H1 (cell line): ENCODE measurements at regions not wholly inside any gene's neighbourhood (a gene's known extent, or its start where the extent isn't known, plus 50 kb on each side); places are given as distances from the start of the nearest gene placed in this dataset.

Experiments
- CTCF ChIA-PET: fragments of 300-600 bp; sonication (Branson Sonifier 250); formaldehyde crosslinking; loops from one replicate; lab custom pipeline; 2021; ENCODE audit not compliant: partially characterized antibody; lab: Charles Lee
- POLR2A ChIA-PET: fragments of 300-600 bp; sonication (Branson Sonifier 250); formaldehyde crosslinking; loops from one replicate; lab custom pipeline; 2021; ENCODE audit warnings: inconsistent platforms; ENCODE audit not compliant: partially characterized antibody; lab: Charles Lee
- DNase-seq, 2 experiments: peaks; one replicate each; pipeline versions ENCODE4 v3.0.0 to v3.0.0-alpha.2; 2010 to 2022; ENCODE audit warnings: low spot score in 2 of 2, low read depth in 1 of 2, mixed read lengths in 1 of 2
- FAIRE-seq: peaks from 2 replicates; lab custom pipeline; 2011; peaks lifted over from hg19 to GRCh38; lab: Jason Lieb, UNC
- H2AFZ ChIP-seq: 2 replicates; pipeline ENCODE4 v1.8.1; 2012; ENCODE audit warnings: low read length, inconsistent platforms
- H2AK5ac ChIP-seq: 2 replicates; pipeline ENCODE4 v1.6.1; 2013; ENCODE audit warnings: low read depth, low read length
- H2BK120ac ChIP-seq: replicated peaks from 2 replicates; pipeline ENCODE3; 2013; ENCODE audit warnings: low read depth, low read length, inconsistent platforms
- H2BK12ac ChIP-seq: 2 replicates; pipeline ENCODE4 v1.6.1; 2013; ENCODE audit warnings: low read depth, low read length
- H2BK15ac ChIP-seq: 2 replicates; pipeline ENCODE4 v1.6.1; 2013; ENCODE audit warnings: low read length
- H2BK20ac ChIP-seq: 2 replicates; pipeline ENCODE4 v1.6.1; 2013; ENCODE audit warnings: low read length
- H2BK5ac ChIP-seq: 2 replicates; pipeline ENCODE4 v1.6.1; 2013; ENCODE audit warnings: low read depth, low read length
- H3K14ac ChIP-seq: 2 replicates; pipeline ENCODE4 v1.6.1; 2013; ENCODE audit warnings: inconsistent platforms; ENCODE audit not compliant: insufficient read length
- H3K18ac ChIP-seq: 2 replicates; pipeline ENCODE4 v1.6.1; 2013; ENCODE audit warnings: low read length; ENCODE audit errors: extremely low read depth
- H3K23ac ChIP-seq: 2 replicates; pipeline ENCODE4 v1.6.1; 2013; ENCODE audit warnings: inconsistent platforms; ENCODE audit not compliant: insufficient read length
- H3K23me2 ChIP-seq: 2 replicates; pipeline ENCODE4 v1.6.1; 2013; ENCODE audit warnings: low read depth, low read length
- H3K27ac ChIP-seq: 2 replicates; pipeline ENCODE4 v1.6.1; 2011; ENCODE audit warnings: low read depth, low read length, inconsistent platforms
- H3K27me3 ChIP-seq, 4 experiments: replicated peaks in 1 of 4; 1 replicate in 1 of 4; 2 replicates in 3 of 4; pipeline versions ENCODE4 v1.6.1 to v1.8.1; 2011 to 2013; ENCODE audit warnings: low read length in 3 of 4, mild to moderate bottlenecking in 3 of 4, inconsistent platforms in 2 of 4, mixed read lengths in 2 of 4, moderate library complexity in 1 of 4; ENCODE audit not compliant: control insufficient read depth in 3 of 4, insufficient read depth in 3 of 4; ENCODE audit errors: extremely low read depth in 1 of 4
- H3K36me3 ChIP-seq, 4 experiments: 2 replicates each; pipeline versions ENCODE4 v1.6.1 to v1.8.1; 2011 to 2013; ENCODE audit warnings: mild to moderate bottlenecking in 4 of 4, low read length in 3 of 4, moderate library complexity in 2 of 4, control low read depth in 1 of 4, inconsistent platforms in 1 of 4; ENCODE audit not compliant: insufficient read depth in 4 of 4, control insufficient read depth in 2 of 4
- H3K4ac ChIP-seq: replicated peaks from 2 replicates; pipeline ENCODE3; 2013; ENCODE audit warnings: low read length, low read depth, mixed read lengths, inconsistent platforms; ENCODE audit not compliant: insufficient read length
- H3K4me1 ChIP-seq, 4 experiments: replicated peaks in 1 of 4; 1 replicate in 1 of 4; 2 replicates in 3 of 4; pipeline versions ENCODE4 v1.6.1 to v1.8.1; 2011 to 2013; ENCODE audit warnings: low read length in 3 of 4, inconsistent platforms in 2 of 4, mixed read lengths in 1 of 4; ENCODE audit not compliant: insufficient read depth in 4 of 4, control insufficient read depth in 3 of 4
- H3K4me2 ChIP-seq, 2 experiments: 2 replicates each; pipeline versions ENCODE4 v1.6.1 to v1.8.1; 2011 to 2013; ENCODE audit warnings: low read depth in 2 of 2, low read length in 2 of 2, control low read depth in 1 of 2, inconsistent platforms in 1 of 2, mild to moderate bottlenecking in 1 of 2; ENCODE audit not compliant: insufficient read depth in 1 of 2
- H3K4me3 ChIP-seq, 4 experiments: fragments of 200-600, 300-600 bp in 1 of 4; sonication (generic), shearing (Covaris generic), sonication (Bioruptor Twin) in 1 of 4; 2 replicates each; pipeline versions ENCODE4 v1.5.1 to v1.8.1; 2011 to 2016; ENCODE audit warnings: low read length in 4 of 4, low read depth in 3 of 4, control low read depth in 2 of 4, inconsistent platforms in 2 of 4, mild to moderate bottlenecking in 2 of 4, mixed read lengths in 1 of 4, moderate library complexity in 1 of 4; ENCODE audit not compliant: insufficient read depth in 2 of 4; ENCODE audit errors: extremely low read depth in 1 of 4
- H3K56ac ChIP-seq: replicated peaks from 2 replicates; pipeline ENCODE3; 2013; ENCODE audit warnings: low read depth, mild to moderate bottlenecking, mixed read lengths, low read length, inconsistent platforms; ENCODE audit not compliant: insufficient read length
- H3K79me1 ChIP-seq: 2 replicates; pipeline ENCODE4 v1.6.1; 2013; ENCODE audit warnings: low read depth, low read length, control low read depth
- H3K79me2 ChIP-seq, 2 experiments: 2 replicates each; pipeline versions ENCODE4 v1.6.1 to v1.8.1; 2012 to 2013; ENCODE audit warnings: low read length in 2 of 2, mild to moderate bottlenecking in 2 of 2, inconsistent platforms in 1 of 2; ENCODE audit not compliant: insufficient read depth in 2 of 2, control insufficient read depth in 1 of 2
- H3K9ac ChIP-seq, 4 experiments: replicated peaks in 1 of 4; 1 replicate in 1 of 4; 2 replicates in 3 of 4; pipeline versions ENCODE4 v1.6.1 to v1.8.1; 2011 to 2013; ENCODE audit warnings: low read depth in 3 of 4, low read length in 3 of 4, control low read depth in 2 of 4, mild to moderate bottlenecking in 2 of 4, moderate library complexity in 2 of 4, inconsistent platforms in 1 of 4; ENCODE audit errors: extremely low read depth in 1 of 4
- H3K9me3 ChIP-seq, 2 experiments: 2 replicates each; pipeline versions ENCODE4 v1.6.1 to v1.8.1; 2012 to 2013; ENCODE audit warnings: mild to moderate bottlenecking in 2 of 2, moderate library complexity in 2 of 2, control low read depth in 1 of 2, inconsistent platforms in 1 of 2, low read depth in 1 of 2, low read length in 1 of 2, mixed read lengths in 1 of 2; ENCODE audit not compliant: insufficient read depth in 2 of 2
- H4K20me1 ChIP-seq, 2 experiments: replicated peaks in 1 of 2; 2 replicates each; pipeline versions ENCODE3 to v1.8.1; 2011 to 2013; ENCODE audit warnings: inconsistent platforms in 2 of 2, low read length in 2 of 2, mild to moderate bottlenecking in 1 of 2; ENCODE audit not compliant: insufficient read depth in 2 of 2, control insufficient read depth in 1 of 2
- H4K5ac ChIP-seq: 2 replicates; pipeline ENCODE4 v1.6.1; 2013; ENCODE audit warnings: low read length, low read depth, mixed read lengths, inconsistent platforms; ENCODE audit not compliant: insufficient read length
- H4K8ac ChIP-seq: 2 replicates; pipeline ENCODE4 v1.8.0; 2013; ENCODE audit warnings: mild to moderate bottlenecking, moderate library complexity, low read length, inconsistent platforms; ENCODE audit not compliant: insufficient read depth; ENCODE audit errors: extremely low read depth
- H4K91ac ChIP-seq: replicated peaks from 2 replicates; pipeline ENCODE3; 2013; ENCODE audit warnings: low read length, mixed read lengths, inconsistent platforms; ENCODE audit not compliant: insufficient read length
- BRCA1 ChIP-seq: IDR thresholded peaks from 2 replicates; pipeline ENCODE4 v1.6.1; 2012; ENCODE audit warnings: low read depth, low read length, improper control_type of control experiment
- CTBP2 ChIP-seq: IDR thresholded peaks from 2 replicates; pipeline ENCODE4 v1.7.0; 2011; ENCODE audit warnings: borderline replicate concordance, mild to moderate bottlenecking, moderate library complexity, mixed read lengths, low read length; ENCODE audit not compliant: insufficient read depth, insufficient read length
- EGR1 ChIP-seq: IDR thresholded peaks from 2 replicates; pipeline ENCODE4 v1.6.1; 2011; ENCODE audit warnings: low read depth, low read length, borderline replicate concordance
- EP300 ChIP-seq, 2 experiments: IDR thresholded peaks; 1 replicate in 1 of 2; 2 replicates in 1 of 2; pipeline ENCODE4 v1.6.1; 2011 to 2012; ENCODE audit warnings: low read depth in 2 of 2, low read length in 2 of 2, mild to moderate bottlenecking in 2 of 2, borderline replicate concordance in 1 of 2, inconsistent platforms in 1 of 2, moderate library complexity in 1 of 2
- NRF1 ChIP-seq: IDR thresholded peaks from 2 replicates; pipeline ENCODE4 v1.6.1; 2011; ENCODE audit warnings: mild to moderate bottlenecking, low read depth, low read length, improper control_type of control experiment
- TCF12 ChIP-seq: IDR thresholded peaks from 2 replicates; pipeline ENCODE4 v1.6.1; 2011; ENCODE audit warnings: low read depth, mild to moderate bottlenecking, low read length
- ZNF274 ChIP-seq: IDR thresholded peaks from 2 replicates; pipeline ENCODE4 v1.7.0; 2012; ENCODE audit warnings: low read length, borderline replicate concordance; ENCODE audit errors: extremely low read depth
- WGBS, 2 experiments: shearing (Covaris generic) in 1 of 2; methylation state at CpG; one replicate each; pipeline versions ENCODE4 v1.1.6 to v1.1.7; 2013 to 2015; ENCODE audit warnings: low lambda C conversion rate in 2 of 2, mixed read lengths in 2 of 2, inconsistent platforms in 1 of 2, low coverage in 1 of 2, missing lambda C conversion rate in 1 of 2; ENCODE audit not compliant: insufficient replicate concordance in 2 of 2, insufficient coverage in 1 of 2, insufficient read length in 1 of 2; ENCODE audit errors: extremely low coverage in 1 of 2, missing lambda C conversion rate in 1 of 2; 5-methylcytosine and 5-hydroxymethylcytosine counted together

DNA sequence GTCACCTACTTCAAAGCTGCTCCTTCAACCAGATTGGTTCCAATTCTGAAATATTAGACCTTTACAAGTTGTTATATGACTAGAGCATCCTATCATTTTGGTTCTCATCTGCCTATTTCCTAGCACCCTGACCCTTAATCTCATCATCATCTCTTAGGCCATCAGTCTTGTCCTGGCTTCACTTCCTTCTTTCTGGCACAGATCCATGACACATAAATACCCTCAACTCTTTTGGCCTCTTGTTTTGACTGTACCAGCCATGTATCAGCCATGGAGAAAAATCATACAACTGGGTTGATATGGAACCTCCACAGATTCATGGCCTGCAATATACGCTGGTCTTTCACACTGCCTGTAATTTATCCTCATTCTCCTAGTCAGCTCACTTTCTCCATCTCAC lies 123.1 kb upstream of the FBXL17 start:
- H3K36me3 ChIP-seq: no peaks in the 10 kb centered on the region
- no peak overlapping the region for H4K8ac ChIP-seq
- CTCF ChIA-PET: no interaction called here
- no peak overlapping the region for H4K5ac ChIP-seq
- no peak overlapping the region for H2BK12ac ChIP-seq
- H2AK5ac ChIP-seq: no peak overlapping the region
- H3K23me2 ChIP-seq: no peaks in the 10 kb centered on the region
- 94% methylated on average over 1 of the region's 1 CpG; no CpG with 5 or more reads in 1 of the 2 experiments for WGBS, 2 experiments
- H4K91ac ChIP-seq: no peak overlapping the region
- no peak overlapping the region for H2BK5ac ChIP-seq
- no peak overlapping the region for H3K18ac ChIP-seq
- H3K4me3 ChIP-seq: no peak overlapping the region
- H3K4me1 ChIP-seq: no peaks in the 10 kb centered on the region
- H2AFZ ChIP-seq: no peak overlapping the region
- no peak overlapping the region for H3K56ac ChIP-seq
- no peak overlapping the region for H3K23ac ChIP-seq
- H3K4me2 ChIP-seq: no peak overlapping the region
- H3K9ac ChIP-seq: no peak overlapping the region
- H3K14ac ChIP-seq: no peak overlapping the region
- POLR2A ChIA-PET: no interaction called here
- H4K20me1 ChIP-seq: no peaks in the 10 kb centered on the region
- H3K79me1 ChIP-seq: no peaks in the 10 kb centered on the region
- H3K27ac ChIP-seq: no peak overlapping the region
- FAIRE-seq (no peak), DNase-seq (no peak)
- no peak overlapping the region for H3K4ac ChIP-seq
- peaks cover 13 to 14% of the 10 kb centered on the region in 2 experiments; a peak in 3 of 4 replicates for H3K9me3 ChIP-seq
- no peak overlapping the region for H2BK20ac ChIP-seq
- H3K27me3 ChIP-seq: no peaks in the 10 kb centered on the region
- no peak overlapping the region for H2BK120ac ChIP-seq
- no peak overlapping the region for H2BK15ac ChIP-seq
- H3K79me2 ChIP-seq: no peaks in the 10 kb centered on the region
- TF ChIP-seq TCF12 (no peak), EGR1 (no peak), EP300 (IDR thresholded peaks at IDR 0.05; ENCODE audit: borderline replicate concordance in 1 of 2, low read depth in 2 of 2, low read length in 2 of 2) (no peak), NRF1 (no peak), BRCA1 (no peak), ZNF274 (no peak), CTBP2 (no peak)
